ENCODE measurements at regions not wholly inside any gene's neighbourhood (a gene's known extent, or its start where the extent isn't known, plus 50 kb on each side); places are given as distances from the start of the nearest gene placed in this dataset.

DNA sequence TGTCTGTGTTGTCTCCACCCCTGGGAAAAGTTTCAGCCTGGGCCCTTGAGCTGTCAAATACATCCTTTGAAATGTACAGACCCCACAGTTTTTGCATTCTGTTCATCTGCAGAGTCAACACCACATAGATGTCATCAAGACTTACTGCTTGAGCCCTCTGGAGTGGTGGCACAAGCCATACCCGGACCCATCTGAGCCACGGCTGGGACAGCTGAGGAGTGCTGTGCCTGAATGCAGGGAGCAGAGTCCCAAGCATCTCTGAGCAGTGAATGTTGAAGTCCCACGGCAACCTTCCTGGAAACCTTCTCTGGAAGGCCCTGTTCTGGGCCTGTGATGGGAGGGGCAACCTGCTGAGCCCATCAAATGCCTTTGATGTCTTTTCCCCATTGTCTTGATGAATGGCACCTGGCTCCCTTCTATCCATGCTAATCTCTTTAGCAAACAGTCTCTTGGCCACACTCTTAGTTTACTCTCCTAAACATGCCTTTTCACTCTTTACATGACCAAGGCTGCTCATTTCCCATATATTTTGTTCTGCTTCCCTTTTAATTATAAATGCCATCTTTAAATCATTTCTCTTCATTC is 92.5 kb downstream of the ATPSCKMT start:
- Histone ChIP-seq H3K4me1 (ENCODE audit: control insufficient read depth, insufficient read depth, low read length) (no peaks in the 10 kb centered on the region), H2AK9ac (replicated peaks; ENCODE audit: low read depth, low read length, poor library complexity) (no peak overlapping the region), H3K56ac (ENCODE audit: extremely low read depth, insufficient read depth, low read length) (no peak overlapping the region), H4K5ac (ENCODE audit: low read depth, low read length) (no peak overlapping the region), H3K36me3 (ENCODE audit: control insufficient read depth, insufficient read depth, low read length) (no peaks in the 10 kb centered on the region), H2AK5ac (ENCODE audit: low read depth, low read length) (no peak overlapping the region), H3K18ac (ENCODE audit: low read depth, low read length) (no peak overlapping the region), H3K27me3 (ENCODE audit: control insufficient read depth, insufficient read depth, low read length) (peaks cover 3% of the 10 kb centered on the region), H3K14ac (replicated peaks; ENCODE audit: low read depth, low read length) (no peak overlapping the region), H4K91ac (ENCODE audit: insufficient read depth, low read depth, low read length) (no peak overlapping the region), H4K8ac (ENCODE audit: low read depth in 2 of 2, low read length in 2 of 2) (no peak overlapping the region), H3K4me3 (ENCODE audit: insufficient read depth, low read depth, low read length) (no peak overlapping the region), H3K4me2 (ENCODE audit: low read depth, low read length) (no peak overlapping the region), H3K79me1 (ENCODE audit: low read depth in 1 of 2, low read length in 2 of 2) (no peaks in the 10 kb centered on the region), H3K9ac (ENCODE audit: low read depth, low read length) (no peak overlapping the region), H3K23ac (ENCODE audit: low read depth, low read length) (no peak overlapping the region), H3K9me3 (ENCODE audit: control insufficient read depth, insufficient read depth, low read length) (no peaks in the 10 kb centered on the region), H2BK120ac (ENCODE audit: low read depth, low read length) (no peak overlapping the region), H4K20me1 (ENCODE audit: insufficient read depth, low read length) (no peaks in the 10 kb centered on the region), H3K9me1 (ENCODE audit: insufficient read depth, low read length) (no peaks in the 10 kb centered on the region), H2BK5ac (ENCODE audit: low read depth, low read length, poor library complexity, severe bottlenecking) (no peak overlapping the region), H3K4ac (ENCODE audit: low read depth, low read length) (no peak overlapping the region), H2BK15ac (ENCODE audit: low read depth, low read length) (no peak overlapping the region), H2AFZ (replicated peaks; ENCODE audit: low read length, poor library complexity) (no peak overlapping the region), H3K27ac (ENCODE audit: insufficient read depth, low read length) (no peak overlapping the region), H2BK20ac (ENCODE audit: low read depth, low read length) (no peak overlapping the region)
- no peak for DNase-seq
- ATAC-seq (ENCODE audit: low read depth), result no peak
- dilution Hi-C loops (cut with HindIII; ENCODE audit: low sequenced_read_pairs, unreplicated experiment), result no loop called here
- intact Hi-C loops (cut with micrococcal nuclease), result no loop called here
- ChIA-PET POLR2A (ENCODE audit: unreplicated experiment) (no interaction called here), CTCF (no interaction called here)
- no CpG with 5 or more reads among the region's 3 CpGs for WGBS, 2 experiments (ENCODE audit: extremely low coverage in 2 of 2, insufficient read length in 1 of 2)
- in situ Hi-C loops (cut with MboI; ENCODE audit: low sequenced_read_pairs), result no loop called here
- TF ChIP-seq NFE2L2 (IDR thresholded peaks at IDR 0.05; ENCODE audit: low read depth, low read length) (no peak), BHLHE40 (IDR thresholded peaks at IDR 0.05; ENCODE audit: low read depth, low read length) (no peak), MAFK (IDR thresholded peaks at IDR 0.05; ENCODE audit: low read depth, low read length) (no peak), CEBPB (IDR thresholded peaks at IDR 0.05; ENCODE audit: low read depth, low read length) (no peak), SMC3 (IDR thresholded peaks at IDR 0.05; ENCODE audit: low read depth, low read length) (no peak), CHD1 (IDR thresholded peaks at IDR 0.05; ENCODE audit: low read depth, low read length) (no peak), RAD21 (IDR thresholded peaks at IDR 0.05; ENCODE audit: low read length) (no peak), MAZ (IDR thresholded peaks at IDR 0.05; ENCODE audit: borderline replicate concordance, low read depth, low read length) (no peak), RFX5 (IDR thresholded peaks at IDR 0.05; ENCODE audit: low read depth, low read length) (no peak)
- TF ChIP-seq, protein P1, sequence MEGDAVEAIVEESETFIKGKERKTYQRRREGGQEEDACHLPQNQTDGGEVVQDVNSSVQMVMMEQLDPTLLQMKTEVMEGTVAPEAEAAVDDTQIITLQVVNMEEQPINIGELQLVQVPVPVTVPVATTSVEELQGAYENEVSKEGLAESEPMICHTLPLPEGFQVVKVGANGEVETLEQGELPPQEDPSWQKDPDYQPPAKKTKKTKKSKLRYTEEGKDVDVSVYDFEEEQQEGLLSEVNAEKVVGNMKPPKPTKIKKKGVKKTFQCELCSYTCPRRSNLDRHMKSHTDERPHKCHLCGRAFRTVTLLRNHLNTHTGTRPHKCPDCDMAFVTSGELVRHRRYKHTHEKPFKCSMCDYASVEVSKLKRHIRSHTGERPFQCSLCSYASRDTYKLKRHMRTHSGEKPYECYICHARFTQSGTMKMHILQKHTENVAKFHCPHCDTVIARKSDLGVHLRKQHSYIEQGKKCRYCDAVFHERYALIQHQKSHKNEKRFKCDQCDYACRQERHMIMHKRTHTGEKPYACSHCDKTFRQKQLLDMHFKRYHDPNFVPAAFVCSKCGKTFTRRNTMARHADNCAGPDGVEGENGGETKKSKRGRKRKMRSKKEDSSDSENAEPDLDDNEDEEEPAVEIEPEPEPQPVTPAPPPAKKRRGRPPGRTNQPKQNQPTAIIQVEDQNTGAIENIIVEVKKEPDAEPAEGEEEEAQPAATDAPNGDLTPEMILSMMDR (conservative IDR thresholded peaks at IDR 0.05; ENCODE audit: low read depth, low read length), result no peak
- TF ChIP-seq, protein P2, sequence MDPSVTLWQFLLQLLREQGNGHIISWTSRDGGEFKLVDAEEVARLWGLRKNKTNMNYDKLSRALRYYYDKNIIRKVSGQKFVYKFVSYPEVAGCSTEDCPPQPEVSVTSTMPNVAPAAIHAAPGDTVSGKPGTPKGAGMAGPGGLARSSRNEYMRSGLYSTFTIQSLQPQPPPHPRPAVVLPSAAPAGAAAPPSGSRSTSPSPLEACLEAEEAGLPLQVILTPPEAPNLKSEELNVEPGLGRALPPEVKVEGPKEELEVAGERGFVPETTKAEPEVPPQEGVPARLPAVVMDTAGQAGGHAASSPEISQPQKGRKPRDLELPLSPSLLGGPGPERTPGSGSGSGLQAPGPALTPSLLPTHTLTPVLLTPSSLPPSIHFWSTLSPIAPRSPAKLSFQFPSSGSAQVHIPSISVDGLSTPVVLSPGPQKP (IDR thresholded peaks at IDR 0.05; ENCODE audit: borderline replicate concordance, low read depth, low read length), result no peak
- TF ChIP-seq, protein P3, sequence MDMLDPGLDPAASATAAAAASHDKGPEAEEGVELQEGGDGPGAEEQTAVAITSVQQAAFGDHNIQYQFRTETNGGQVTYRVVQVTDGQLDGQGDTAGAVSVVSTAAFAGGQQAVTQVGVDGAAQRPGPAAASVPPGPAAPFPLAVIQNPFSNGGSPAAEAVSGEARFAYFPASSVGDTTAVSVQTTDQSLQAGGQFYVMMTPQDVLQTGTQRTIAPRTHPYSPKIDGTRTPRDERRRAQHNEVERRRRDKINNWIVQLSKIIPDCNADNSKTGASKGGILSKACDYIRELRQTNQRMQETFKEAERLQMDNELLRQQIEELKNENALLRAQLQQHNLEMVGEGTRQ (IDR thresholded peaks at IDR 0.05; ENCODE audit: low read depth, low read length), result no peak
- BruUV-seq (replicated peaks), result no TSS peak

Measured in IMR-90 (cell line).